ENCODE measurements at regions not wholly inside any gene's neighbourhood (a gene's known extent, or its start where the extent isn't known, plus 50 kb on each side); places are given as distances from the start of the nearest gene placed in this dataset.
"Not testable (repeated sequence)": the region's sequence is repeated elsewhere in the genome, so short reads cannot be mapped to it uniquely, and the experiment has no call there.

DNA sequence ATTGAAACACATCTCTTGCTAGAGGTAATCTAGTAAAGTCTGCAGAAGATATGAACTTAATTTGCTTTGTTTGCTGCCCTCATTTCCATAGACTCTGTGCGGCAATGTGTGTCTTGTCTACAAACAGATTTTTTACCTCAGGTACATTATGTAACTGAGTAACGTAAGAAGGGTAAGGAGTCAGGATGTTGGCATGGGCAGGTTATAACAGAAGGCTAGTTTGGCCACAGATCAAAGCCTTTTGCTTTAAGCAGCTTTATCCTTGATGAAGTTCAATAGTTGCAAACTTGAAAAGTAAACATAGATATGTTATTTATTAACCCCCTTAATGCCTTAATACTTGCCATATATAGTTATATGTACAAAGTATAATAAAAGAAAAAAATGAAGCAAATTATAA is 391.6 kb upstream of the FKBP1C start:
- DNase-seq = no peak

DNA sequence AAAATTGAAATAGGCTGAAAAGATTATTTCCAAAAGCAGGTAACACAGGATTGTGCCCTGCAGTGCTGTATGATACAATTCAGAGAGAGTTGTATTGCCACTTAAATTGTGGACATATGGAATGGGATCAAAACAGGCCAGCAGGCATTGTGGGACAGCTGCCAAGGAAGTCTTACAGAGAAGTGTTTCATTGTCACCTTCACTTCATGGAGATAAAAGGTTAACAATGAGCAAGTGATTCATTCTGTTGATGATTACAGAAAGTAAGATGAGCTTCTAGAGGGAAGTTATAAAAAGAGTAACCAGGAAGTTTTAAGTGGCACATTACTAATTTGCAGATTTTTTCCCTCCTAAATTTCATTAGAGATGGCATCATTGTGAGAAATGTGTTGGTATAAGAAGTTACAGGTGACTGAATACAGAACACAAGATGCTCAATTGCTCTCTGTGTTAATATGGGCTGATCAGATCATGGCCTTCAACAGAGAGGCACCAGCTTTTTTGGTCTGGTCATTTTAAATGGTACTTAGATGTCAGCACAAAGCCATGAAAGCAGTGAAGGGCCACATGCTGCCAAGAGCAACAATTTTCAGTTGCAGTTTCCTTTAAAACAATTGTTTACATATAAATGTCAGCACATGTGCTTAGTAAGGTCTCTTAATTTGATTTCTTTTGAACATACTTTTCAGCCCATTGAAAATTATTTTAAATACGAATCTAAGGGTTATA is 402.5 kb upstream of the FKBP1C start:
- DNase-seq = no peak

DNA sequence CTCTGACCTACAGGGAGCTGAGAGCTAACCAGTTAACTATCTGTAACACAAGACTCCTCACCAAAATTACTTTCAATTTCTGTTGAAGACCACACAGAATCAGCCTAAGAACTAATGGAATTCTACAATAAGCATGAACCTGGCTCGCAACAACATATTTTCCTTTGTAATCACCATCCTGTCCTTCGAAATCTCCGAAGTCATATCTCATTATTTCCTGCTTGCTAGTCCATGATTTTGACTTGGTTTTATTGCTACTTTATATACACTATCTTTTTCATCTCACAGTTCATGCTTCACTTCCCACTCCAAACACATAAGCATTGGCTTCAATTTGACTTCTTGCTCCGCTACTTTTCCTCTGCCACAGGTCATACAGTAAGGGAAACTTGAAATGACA is 405.8 kb upstream of the FKBP1C start:
- no peak for DNase-seq

DNA sequence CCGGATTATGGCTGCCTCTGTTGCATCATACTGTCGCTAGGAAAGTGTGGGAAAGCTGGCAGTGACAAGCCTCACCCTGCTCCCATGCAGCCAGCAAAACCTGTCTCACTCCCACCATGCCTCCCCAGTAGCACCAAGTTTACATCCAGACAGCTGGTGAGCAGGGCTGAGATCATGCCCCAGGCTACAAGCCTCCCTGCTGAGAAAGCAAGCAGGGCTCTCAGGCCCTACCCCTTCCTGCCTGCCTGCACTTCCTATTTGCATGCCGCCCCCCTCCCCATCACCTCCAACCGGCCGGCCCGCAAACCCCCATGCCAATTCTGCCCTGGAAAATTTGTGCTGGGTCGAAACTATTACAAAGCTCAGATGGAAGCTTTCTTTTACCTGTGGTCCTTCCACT is 408.2 kb upstream of the FKBP1C start:
- DNase-seq = no peak

DNA sequence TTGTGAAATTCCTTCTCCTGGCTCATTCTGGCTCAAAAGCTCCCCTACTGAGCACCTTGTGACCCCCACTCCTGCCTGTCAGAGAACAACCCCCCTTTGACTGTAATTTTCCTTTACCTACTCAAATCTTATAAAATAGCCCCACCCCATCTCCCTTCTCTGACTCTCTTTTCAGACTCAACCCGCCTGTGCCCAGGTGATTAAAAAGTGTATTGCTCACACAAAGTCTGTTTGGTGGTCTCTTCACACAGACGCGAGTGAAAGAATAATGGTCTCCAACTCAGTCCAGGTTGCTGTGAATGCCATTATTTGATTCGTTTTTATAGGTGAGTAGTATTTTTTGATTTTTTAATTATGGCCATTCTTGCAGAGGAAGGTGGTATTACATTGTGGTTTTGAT is 414.1 kb upstream of the FKBP1C start:
- no peak for DNase-seq

DNA sequence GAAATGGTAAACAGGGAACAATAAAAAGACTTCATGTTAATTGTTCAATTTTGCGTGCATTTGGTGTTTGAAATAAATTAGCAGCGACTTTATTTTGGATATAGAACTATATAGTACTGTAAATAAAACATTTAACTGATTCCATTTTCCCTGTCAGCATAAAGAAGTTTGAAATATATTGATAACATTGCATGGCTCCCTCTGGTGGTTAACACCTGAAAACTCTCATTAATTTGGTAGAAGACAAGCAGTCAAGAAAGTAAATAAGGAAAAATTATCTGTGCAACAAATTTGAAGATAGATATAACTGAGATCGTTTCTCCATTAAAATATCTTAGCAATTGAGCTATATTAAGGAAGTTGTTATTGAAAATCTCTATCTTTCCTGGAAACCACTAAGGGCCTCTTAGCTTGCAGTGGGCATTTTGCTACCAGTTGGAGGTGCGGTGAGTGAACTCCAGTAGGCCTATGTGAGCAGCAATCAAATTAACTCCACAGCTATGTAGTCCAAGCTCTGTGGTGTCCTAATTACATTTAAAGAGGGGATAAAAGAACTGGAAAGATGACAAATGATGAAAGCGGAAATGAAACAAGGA is 435.7 kb upstream of the FKBP1C start:
- DNase-seq = peak in 1 of 56 donors; percentile 3

DNA sequence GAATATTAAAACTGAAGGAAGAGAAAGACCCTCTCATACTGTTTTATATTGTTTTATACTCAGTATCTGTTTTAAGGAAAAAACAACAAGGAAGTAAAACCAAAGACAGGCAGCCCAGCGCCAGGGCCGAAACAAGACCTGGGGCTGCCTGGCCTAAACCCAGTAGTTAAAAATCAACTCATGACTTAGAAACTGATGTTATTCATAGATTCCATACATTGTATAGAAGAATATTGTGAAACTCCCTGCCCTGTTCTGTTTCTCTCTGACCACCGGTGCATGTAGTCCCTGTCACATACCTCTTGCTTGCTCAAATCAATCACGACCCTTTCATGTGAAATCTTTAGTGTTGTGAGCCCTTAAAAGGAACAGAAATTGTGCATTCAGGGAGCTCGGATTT is 445.1 kb upstream of the FKBP1C start:
- DNase-seq = not testable (repeated sequence)

DNA sequence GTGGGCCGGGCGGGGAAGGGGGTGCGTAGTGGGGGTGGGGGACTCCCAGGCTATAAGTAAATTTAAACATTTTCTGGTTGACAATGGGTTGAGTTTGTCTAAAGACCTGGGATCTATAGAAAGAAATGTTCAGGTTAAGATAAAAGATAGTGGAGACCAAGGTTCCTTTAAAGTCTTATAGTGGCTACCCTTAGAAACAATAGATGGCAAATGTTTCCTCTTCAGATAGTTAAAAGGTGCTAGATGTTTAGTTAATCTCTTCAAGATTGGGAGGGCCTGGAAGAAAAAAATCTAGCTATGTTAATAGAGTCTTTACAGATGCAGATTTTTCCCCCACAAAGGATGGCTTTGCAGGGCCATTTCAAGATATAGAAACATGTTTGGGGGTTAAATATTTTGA is 446.4 kb upstream of the FKBP1C start:
- DNase-seq = no peak

DNA sequence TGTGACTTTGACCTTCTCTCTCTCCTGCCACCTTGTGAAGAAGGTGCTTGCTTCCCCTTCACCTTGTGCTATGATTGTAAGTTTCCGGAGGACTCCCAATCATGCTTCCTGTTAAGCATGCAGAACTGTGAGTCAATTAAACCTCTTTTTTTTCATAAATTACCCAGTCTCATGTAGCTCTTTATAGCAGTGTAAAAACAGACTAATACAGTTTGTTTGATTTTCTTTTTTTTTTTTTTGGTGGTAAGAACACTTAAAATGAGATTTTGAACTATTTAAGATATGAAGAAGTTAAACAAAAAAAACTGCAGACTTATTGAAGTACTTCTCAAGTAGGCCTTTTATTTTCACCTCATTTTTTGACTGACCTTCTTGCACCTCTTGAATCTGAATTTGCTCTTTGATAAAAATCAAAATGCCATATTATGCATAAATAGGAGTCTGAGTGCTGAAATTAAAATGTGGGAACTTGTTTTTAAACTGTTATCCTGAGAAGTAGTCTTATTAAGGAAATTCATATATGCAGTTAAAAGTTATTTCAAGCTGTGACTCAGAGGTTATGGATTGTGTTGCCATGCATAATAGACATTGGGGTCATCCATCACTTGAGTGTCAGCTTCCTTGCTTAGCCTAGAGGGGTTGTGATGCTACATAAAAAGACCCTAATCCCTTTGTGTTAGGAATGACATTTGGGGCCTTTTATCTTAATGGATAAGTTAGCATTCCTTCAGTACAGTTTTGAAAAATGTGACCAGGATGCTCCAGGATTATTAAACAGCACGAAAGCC is 447.9 kb upstream of the FKBP1C start:
- no peak for DNase-seq

DNA sequence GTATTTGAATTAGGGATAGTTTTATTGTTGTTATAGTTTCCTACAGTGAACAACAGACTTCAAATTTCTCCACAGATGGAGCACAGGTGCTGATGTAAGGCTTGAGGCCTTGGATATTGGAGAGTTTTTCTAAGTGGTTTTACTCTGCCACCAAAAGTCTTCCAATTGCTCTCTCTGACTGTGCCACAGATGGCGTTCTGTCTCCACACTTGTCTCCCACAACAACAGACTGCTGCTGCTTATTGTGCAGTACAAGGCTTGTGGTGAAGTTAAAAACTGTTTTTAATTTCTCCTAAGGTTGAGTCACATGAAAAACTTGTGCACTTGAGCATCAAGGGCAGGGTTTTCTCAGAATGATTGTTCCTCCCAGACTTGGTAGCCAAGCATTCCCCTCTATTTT is 460.9 kb upstream of the KHDRBS2 start:
- DNase-seq = peak in 13 of 56 donors; percentile 5 to 49 (median 17)

DNA sequence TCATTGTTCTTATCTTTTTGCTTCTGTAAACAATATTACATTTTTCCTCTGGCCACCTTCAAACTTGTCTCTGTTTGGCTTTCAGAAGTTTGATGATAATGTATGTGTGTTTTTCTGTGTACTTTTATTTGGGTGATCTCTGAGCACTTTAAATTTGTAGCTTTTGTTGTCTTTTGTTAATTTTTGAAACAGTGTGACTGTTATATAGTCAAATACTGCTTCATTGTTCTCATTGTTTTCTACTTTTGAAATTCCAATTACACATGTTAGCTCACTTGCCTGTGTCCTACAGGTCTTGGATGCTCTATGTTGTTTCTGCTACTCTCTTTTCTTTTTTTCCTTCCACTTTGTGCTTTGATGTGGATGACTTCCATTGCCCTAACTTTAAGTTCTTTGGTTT is 460.1 kb upstream of the KHDRBS2 start:
- DNase-seq = no peak

DNA sequence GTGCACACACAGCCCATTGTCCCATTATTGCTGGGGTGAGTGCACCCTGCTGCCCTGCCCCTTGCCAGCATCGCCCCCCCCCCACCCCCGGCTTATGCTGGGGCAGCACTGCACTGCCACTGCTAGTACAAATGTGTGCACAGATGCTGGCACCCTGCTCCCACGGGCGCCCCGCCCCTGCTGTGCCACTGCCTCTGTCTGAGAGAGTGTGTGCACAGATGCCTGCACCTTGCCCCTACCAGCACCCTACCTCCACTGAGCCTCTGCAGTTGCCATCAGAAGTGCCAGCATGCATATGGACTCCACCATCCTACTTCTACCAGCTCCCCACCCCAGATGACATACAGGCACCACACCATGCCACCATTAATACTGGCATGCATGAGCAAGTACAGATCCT is 454.6 kb upstream of the KHDRBS2 start:
- DNase-seq = no peak

DNA sequence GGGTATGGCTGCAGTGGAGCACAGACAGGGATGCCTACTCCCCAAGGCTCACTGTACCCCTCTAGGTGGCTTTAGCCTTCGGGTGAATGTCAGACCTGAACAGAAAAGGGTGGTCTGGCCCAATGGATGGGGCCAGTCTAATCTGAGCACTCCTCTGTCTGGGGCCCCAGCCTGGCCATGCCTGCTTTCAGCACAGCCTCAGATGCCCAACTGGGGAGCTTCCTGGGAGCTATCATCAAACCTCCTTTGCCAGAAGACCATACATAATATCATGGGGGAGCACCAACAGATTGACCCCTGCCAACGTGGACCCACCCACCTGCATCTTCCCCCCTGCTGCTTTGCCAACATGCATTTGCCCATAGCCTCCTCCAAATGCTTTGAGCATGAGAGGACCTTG is 454.1 kb upstream of the KHDRBS2 start:
- DNase-seq = no peak

DNA sequence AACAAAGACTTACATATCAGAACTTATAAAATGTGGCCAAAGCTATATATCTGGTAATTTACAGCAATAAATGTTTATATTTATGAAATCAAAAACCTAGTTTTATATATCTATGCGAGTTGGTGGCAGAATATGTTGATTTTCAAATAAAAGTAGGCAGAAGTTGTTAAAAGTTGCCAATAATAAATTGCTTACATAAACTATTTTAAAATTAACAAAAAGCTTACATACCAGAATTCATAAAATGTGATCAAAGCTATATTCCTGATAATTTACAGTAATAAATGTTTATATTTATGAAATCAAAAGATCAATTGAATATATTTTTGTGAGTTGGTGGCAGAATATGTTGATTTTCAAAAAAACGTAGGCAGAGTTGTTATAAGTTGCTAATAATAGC is 451.8 kb upstream of the KHDRBS2 start:
- no peak for DNase-seq

DNA sequence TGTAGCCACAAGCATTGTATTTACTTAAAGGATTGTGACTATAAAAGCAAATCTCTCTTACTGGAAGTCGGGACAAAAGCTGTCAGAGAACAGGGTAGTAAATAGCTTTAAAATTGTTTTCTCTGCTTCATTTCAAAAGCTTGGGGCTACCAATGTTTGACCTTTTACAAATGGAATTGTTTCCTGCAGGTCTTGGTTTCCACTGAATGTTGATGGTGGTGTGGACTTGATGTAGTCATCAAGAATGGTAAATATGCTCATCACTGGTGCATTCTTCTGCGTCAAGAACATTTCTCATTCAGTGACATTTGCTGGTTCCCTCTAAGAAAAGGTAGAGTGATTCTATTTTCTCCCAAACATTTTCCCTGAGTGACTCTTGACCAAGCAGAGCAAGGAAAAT is 435.4 kb upstream of the KHDRBS2 start:
- DNase-seq = no peak

DNA sequence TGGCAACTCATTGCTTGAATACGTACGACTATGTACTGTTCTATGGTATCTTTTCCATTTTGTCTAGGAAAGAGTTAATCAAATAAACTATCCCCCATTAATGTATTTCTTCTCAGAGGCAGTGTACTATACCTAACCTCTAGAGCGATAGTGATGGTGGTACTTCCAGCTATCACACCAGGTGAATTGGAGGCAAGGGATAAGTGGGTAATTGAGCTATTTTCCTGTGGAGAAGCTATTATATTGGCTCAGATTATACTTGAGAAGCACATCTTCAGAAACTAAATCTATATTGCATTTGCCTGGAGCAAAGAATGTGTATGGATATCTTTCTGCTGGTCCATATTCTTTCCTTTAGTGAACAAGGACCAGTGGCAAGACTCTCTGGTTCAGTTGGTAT is 430.7 kb upstream of the KHDRBS2 start:
- DNase-seq = no peak

DNA sequence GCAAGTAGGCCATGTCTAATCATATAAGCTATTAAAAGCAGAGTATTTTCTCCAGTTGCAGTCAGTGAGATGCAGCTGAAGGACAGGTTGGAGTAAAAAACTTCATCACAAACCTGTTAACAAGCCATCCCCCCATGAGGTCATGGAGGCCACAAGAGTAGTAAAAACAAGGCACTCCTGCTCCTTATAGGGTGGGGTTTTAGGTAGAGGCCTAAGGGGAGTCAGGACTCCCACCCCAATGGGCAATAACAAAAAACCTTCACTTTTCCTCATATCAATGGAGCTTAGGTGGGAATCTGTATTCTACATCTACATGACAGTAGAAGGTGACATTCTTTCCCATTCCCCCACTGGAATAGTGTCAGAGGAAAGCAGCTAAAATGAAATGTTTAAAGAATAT is 428.1 kb upstream of the KHDRBS2 start:
- no peak for DNase-seq

DNA sequence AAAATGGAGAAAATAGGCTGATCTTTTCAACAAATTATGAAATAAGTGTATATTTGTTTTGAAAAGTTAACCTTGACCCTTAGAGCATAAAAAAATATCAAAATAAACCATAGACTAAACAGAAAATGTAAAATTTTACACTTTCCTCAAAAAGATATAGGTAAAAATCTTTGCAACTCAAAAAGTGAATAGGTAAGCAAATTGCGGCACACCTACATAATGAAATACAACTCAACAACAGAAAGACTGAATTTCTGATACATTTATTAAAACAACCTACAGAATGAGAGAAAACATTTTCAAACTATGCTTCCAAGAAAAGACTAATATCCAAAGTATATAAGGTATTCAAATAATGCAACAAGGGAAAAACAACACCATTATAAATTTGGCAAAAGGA is 425.7 kb upstream of the KHDRBS2 start:
- DNase-seq = no peak

DNA sequence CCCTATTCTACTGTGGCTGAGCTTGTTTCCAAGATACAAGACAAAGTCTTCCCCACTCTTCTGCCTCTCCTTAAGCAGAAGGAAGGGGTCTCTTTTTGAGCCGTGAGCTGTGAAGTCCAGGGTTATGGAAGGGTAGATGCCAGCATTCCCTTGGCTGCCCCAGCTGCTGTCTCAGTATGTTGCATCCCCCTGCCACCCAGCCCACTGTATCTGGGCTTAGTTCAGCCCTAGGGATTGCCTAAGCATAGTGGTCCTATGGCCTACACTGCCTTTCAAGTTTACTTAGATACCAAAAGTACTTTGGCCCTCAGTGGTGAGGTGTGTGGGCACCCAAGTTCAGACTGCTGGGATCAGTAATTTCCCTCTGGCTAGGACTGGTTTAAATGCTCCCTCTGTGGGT is 421.9 kb upstream of the KHDRBS2 start:
- no peak for DNase-seq

DNA sequence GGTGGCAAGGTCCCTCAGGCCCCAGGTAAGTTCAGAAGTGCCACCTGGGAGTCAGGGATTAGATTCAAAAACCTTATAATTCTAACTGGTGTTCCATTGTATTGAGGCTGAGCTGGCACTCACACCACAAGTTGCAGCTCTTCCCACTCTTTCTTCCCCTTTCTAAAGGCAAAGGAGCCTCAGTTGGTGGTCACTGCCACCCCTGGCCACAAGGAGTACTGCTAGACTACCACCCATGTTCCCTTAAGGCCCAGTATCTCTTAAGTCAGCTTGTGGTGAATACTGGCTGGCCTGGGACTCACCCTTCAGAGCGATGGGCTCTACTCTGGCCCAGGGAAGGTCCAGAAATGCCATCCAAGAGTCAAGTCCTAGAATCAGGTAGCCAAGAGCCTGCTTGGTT is 421.1 kb upstream of the KHDRBS2 start:
- no peak for DNase-seq

DNA sequence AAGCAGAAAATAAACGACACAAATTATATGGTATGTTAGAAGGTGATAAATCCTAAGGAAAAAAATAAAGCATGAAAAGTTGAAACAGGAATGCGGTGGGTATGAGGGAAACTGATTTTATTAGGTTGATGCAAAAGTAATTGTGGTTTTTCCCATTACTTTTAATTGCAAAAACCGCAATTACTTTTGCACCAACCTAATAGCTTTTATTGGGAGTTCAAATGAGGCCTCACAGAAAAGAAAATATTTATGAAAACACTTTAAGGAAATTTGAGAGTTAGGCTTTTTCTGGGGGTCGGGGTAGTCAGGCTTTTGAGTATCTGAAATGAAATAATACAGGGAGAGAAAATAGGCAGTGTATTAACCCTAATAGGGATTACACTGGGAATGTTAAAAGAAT is 397.0 kb upstream of the KHDRBS2 start:
- no peak for DNase-seq

DNA sequence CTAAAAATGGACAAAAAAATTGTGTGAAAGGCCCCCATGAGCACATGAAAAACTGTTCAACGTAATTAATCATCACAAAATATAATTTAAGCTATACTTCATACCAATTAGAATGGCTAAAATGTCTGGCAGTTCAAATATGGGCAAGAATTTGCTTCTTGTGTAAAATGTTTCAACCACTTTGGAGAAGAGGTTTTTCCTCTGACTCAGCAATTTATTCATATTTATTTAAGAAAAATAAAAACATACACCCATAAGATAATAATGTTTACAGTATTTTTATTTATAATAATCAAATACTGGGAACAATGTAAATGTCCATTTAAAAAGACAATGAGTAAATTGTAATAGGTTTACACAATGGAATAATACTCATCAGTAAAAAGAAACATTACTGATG is 395.1 kb upstream of the KHDRBS2 start:
- no peak for DNase-seq

DNA sequence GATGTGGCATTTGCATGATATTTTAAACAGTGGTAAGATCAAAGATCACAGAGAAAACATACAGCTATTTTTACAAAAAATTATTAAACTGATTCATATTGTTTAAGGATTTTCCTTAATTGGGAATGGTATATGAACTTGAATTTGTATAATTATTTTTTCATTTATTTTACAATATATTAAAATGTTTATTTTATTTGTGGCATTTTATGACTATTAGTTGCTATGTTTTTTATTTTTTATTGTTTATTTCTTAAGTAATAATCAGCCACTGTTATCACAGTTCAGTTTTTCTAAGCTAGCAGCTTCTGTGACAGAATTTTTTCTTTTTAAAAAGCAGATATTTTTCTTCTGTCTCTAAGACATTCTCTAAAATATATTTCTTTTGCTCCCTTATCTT is 387.0 kb upstream of the KHDRBS2 start:
- DNase-seq = no peak

Measured in amygdala (tissue), 56 donors.